AG04450 (cell line): ENCODE measurements at regions not wholly inside any gene's neighbourhood (a gene's known extent, or its start where the extent isn't known, plus 50 kb on each side); places are given as distances from the start of the nearest gene placed in this dataset.

ENCODE experiments used
- CTCF ChIA-PET: fragments of 300-600, 350-600 bp; formaldehyde crosslinking; extraction: SDS; loops from one replicate; lab custom pipeline; 2022; ENCODE audit warnings: antibody characterized with exemption, inconsistent platforms; lab: Charles Lee
- POLR2A ChIA-PET: fragments of 350-600 bp; formaldehyde crosslinking; extraction: SDS; loops from one replicate; lab custom pipeline; 2021; ENCODE audit warnings: antibody characterized with exemption, inconsistent platforms; lab: Yijun Ruan, JAX
- DNase-seq: peaks from one replicate; pipeline ENCODE4 v3.0.0-alpha.2; 2011; ENCODE audit warnings: low read depth, low spot score
- H3K27ac ChIP-seq: one replicate; pipeline ENCODE4 v1.5.1; 2012; ENCODE audit warnings: low read depth, low read length, control low read depth
- H3K27me3 ChIP-seq: one replicate; pipeline ENCODE4 v1.6.0; 2012; ENCODE audit warnings: low read length; ENCODE audit not compliant: control insufficient read depth, insufficient read depth
- H3K4me3 ChIP-seq: 2 replicates; pipeline ENCODE4 v1.5.1; 2011; ENCODE audit warnings: mild to moderate bottlenecking, low read depth, low read length, control low read depth
- H3K9me3 ChIP-seq: 2 replicates; pipeline ENCODE4 v1.5.1; 2012; ENCODE audit warnings: low read length; ENCODE audit not compliant: control insufficient read depth, insufficient read depth
- TF ChIP-seq, protein P1 (sequence below): IDR thresholded peaks from 2 replicates; pipeline ENCODE4 v1.5.1; 2011; ENCODE audit warnings: low read depth, low read length, control low read depth, inconsistent platforms

DNA sequence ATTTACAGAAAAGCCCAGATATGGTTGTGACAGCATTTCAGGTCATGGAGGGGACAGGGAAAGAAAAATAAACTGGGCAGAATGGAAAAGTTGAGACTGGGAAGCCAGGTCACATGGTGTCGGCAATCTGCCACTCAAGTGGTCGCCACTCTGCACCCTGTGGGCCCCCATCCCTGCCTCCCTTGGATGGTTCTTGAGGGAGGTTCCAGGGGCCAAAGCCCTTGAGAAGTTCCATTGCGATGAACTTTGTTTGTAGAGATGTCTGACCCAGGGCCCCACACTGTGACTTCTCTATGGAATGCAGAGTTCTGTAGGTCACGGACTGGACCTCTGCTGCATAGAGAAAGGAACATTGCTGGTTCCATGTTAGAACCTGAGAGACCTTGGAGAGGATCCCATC lies 105.7 kb upstream of the SLC14A2 start:
- Histone ChIP-seq H3K27ac (no peak overlapping the region), H3K27me3 (peaks cover 4% of the 10 kb centered on the region), H3K4me3 (no peak overlapping the region), H3K9me3 (no peaks in the 10 kb centered on the region)
- TF ChIP-seq, protein P1, sequence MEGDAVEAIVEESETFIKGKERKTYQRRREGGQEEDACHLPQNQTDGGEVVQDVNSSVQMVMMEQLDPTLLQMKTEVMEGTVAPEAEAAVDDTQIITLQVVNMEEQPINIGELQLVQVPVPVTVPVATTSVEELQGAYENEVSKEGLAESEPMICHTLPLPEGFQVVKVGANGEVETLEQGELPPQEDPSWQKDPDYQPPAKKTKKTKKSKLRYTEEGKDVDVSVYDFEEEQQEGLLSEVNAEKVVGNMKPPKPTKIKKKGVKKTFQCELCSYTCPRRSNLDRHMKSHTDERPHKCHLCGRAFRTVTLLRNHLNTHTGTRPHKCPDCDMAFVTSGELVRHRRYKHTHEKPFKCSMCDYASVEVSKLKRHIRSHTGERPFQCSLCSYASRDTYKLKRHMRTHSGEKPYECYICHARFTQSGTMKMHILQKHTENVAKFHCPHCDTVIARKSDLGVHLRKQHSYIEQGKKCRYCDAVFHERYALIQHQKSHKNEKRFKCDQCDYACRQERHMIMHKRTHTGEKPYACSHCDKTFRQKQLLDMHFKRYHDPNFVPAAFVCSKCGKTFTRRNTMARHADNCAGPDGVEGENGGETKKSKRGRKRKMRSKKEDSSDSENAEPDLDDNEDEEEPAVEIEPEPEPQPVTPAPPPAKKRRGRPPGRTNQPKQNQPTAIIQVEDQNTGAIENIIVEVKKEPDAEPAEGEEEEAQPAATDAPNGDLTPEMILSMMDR = no peak
- POLR2A ChIA-PET = no interaction called here
- no peak for DNase-seq
- CTCF ChIA-PET = no interaction called here

DNA sequence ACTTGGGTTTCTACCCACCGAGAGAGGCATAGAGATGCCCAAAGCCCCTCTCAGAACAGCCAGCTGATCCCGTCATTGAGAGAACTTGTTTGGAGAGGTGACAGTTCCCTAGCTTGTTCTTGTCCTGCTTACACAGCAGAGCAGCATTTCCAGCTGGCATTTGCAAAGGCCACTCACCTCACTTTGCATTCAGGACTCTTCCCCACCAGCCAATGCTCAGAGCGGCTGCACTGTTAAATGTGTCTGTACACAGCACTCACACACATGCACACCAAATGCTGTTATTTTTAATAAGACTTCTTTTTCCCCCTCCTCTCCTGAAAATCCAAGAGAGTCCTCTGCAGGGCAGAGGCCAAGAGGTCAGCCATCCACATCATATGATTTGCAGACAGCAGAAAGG lies 104.6 kb upstream of the SLC14A2 start:
- no peak for DNase-seq
- Histone ChIP-seq H3K27me3 (peaks cover 5% of the 10 kb centered on the region), H3K4me3 (no peak overlapping the region), H3K9me3 (no peaks in the 10 kb centered on the region), H3K27ac (no peak overlapping the region)
- TF ChIP-seq, protein P1 = no peak
- ChIA-PET CTCF (no interaction called here), POLR2A (no interaction called here)

DNA sequence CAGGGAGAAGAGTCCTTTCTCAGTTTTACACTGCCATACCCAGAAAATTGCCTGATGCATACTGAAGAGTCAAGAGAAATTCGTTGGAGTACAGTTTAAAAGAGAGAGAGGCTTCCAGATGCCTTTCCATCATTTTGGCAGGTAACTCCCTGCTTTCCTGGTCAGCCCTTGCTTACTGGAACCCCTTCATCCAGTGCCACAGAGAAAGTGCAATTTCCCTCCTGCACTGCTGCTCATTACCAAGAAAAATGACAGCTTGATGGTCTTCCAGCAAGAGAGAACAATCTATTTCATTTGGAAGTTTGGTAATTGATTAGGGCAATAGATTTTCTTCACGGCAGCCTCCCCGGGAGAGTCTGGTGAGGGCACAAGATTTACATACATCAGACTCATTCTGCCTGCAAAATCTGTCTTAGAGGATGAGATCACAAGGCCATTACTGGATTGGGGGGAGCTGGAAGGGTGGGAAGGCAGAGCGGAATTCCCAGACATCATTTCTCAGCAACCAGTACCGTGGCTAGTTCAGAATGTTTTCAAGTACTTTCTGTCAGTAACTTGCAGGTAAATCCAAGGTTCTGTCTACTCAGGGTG lies 102.8 kb upstream of the SLC14A2 start:
- TF ChIP-seq, protein P1 = no peak
- no peak overlapping the region for H3K27ac ChIP-seq
- POLR2A ChIA-PET = no interaction called here
- no peaks in the 10 kb centered on the region for H3K9me3 ChIP-seq
- no peak for DNase-seq
- H3K27me3 ChIP-seq = peaks cover 7% of the 10 kb centered on the region
- CTCF ChIA-PET = no interaction called here
- H3K4me3 ChIP-seq = no peak overlapping the region

DNA sequence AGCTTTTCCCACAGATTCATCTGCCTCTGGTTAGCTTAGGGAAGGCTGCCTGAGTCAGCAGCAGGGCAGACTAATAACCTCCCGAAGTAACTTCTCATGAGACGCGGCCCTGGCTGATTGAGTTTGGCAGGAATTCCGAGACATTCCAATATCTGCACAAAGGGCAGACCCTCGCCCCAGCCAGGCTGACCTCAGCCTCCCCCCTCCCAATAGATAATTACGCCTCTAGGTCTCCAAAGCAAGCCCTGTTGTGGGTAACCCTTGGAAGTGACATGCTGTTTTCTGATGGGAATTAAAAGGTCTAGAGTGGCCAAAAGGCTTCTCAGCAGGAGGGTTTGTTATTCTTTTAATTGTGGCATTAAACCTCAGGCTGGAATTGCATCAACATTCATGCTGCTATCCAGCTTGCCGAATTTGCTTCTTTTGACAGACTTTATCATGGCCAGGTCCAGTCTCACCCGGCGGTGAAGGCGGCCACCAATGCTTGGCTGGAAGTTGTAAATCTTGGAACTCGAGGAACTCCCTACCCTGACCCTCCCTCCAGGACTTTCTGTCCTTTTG lies 98.0 kb upstream of the SLC14A2 start:
- TF ChIP-seq, protein P1 = no peak
- CTCF ChIA-PET = no interaction called here

DNA sequence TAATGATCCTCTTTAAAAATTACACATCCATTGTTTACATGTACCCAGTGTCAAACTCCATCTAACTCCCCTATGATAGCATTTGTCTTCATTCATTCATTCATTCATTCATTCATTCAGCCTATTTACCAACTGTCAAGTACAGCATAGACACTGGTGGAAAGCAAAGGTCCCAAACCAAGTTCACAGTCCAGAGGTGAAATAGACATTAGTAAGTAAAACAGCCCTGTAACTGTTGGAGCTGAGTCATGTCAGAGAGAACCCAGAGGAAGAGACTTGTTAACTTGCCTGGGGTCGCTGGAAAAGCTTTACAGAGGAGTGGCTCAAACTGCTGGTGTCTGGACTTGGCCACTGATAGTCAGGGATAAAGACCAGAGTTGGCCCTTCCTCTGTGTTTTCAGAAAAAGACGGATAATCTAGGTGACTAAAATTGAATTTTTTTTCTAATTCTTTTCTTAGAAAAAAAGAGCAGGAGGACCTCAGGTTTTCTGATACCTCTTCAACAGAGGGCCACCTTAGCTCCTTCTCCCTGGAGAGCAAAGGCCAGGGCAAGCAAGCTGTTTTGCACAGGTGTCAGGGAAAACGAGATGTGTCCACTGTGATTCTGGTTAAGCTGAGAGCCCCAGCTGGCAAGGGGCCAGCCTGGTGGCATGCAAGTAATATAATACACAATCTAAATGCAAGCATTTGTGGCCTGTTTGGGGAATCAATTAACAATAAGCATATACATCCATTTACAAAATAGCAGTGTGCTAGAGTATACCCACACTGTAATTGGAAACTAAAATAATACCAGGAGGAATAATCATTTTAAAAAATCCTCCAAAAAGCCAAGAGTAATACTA lies 96.7 kb upstream of the SLC14A2 start:
- TF ChIP-seq, protein P1 = no peak
- CTCF ChIA-PET = no interaction called here

More for the DNA sequence above, 98.0 kb upstream of the SLC14A2 start:
- Histone ChIP-seq H3K27ac (no peak overlapping the region), H3K4me3 (no peak overlapping the region), H3K27me3 (peaks cover 7% of the 10 kb centered on the region), H3K9me3 (no peaks in the 10 kb centered on the region)
- POLR2A ChIA-PET = no interaction called here
- no peak for DNase-seq

More for the DNA sequence above, 96.7 kb upstream of the SLC14A2 start:
- Histone ChIP-seq H3K9me3 (no peaks in the 10 kb centered on the region), H3K27ac (no peak overlapping the region), H3K4me3 (no peak overlapping the region), H3K27me3 (peaks cover 7% of the 10 kb centered on the region)
- no peak for DNase-seq
- POLR2A ChIA-PET = no interaction called here
